Prostate gland (tissue), 2 donors: ENCODE measurements at regions not wholly inside any gene's neighbourhood (a gene's known extent, or its start where the extent isn't known, plus 50 kb on each side); places are given as distances from the start of the nearest gene placed in this dataset.
"Not testable (repeated sequence)": the region's sequence is repeated elsewhere in the genome, so short reads cannot be mapped to it uniquely, and the experiment has no call there.

Source experiments
- DNase-seq: peaks from one replicate; pipeline ENCODE4 v3.0.0-alpha.2; 2019; ENCODE audit warnings: low spot score
- H3K27ac ChIP-seq, 2 donors: fragments of 200-600 bp; sonication (generic); 2 replicates each; pipeline ENCODE4 v1.5.1; 2017 to 2019
- H3K27me3 ChIP-seq: fragments of 200-600 bp; sonication (generic); replicated peaks from 2 replicates; pipeline ENCODE4 v1.5.1; 2019; ENCODE audit not compliant: insufficient read depth
- H3K36me3 ChIP-seq, 2 donors: fragments of 200-600 bp; sonication (generic); 1 replicate in 1 of 2; 2 replicates in 1 of 2; pipeline versions ENCODE4 v1.5.1 to v1.8.1; 2017 to 2019
- H3K4me1 ChIP-seq: fragments of 200-600 bp; sonication (generic); replicated peaks from 2 replicates; pipeline ENCODE4 v1.5.1; 2019
- H3K4me3 ChIP-seq, 2 donors: fragments of 200-600 bp; sonication (generic); 2 replicates each; pipeline ENCODE4 v1.5.1; 2017 to 2019
- H3K9me3 ChIP-seq: fragments of 200-600 bp; sonication (generic); 2 replicates; pipeline ENCODE4 v1.5.1; 2017
- CTCF ChIP-seq, 4 experiments: fragments of 200-600 bp in 2 of 4; fragments of 450-650 bp in 2 of 4; sonication (generic) in 2 of 4; IDR thresholded peaks; 1 replicate in 3 of 4; 2 replicates in 1 of 4; pipeline ENCODE4 v1.5.1; 2016 to 2019; ENCODE audit warnings: antibody characterized with exemption in 4 of 4, mild to moderate bottlenecking in 2 of 4, moderate library complexity in 2 of 4
- POLR2A ChIP-seq: fragments of 450-650 bp; IDR thresholded peaks from one replicate; pipeline ENCODE4 v1.6.1; 2016; ENCODE audit warnings: antibody characterized with exemption, mild to moderate bottlenecking
- POLR2AphosphoS5 ChIP-seq: sonication (generic); formaldehyde crosslinking; IDR thresholded peaks from one replicate; pipeline ENCODE4 v1.6.1; 2017; ENCODE audit warnings: antibody characterized with exemption
- WGBS: methylation state at CpG from one replicate; pipeline ENCODE4 v1.1.5; 2018; 5-methylcytosine and 5-hydroxymethylcytosine counted together
- intact Hi-C: fragments of 100-400 bp; cut with DNase I; formaldehyde crosslinking; loops from one replicate; pipeline ENCODE4 v1.14.2; 2022

GRCh38 chr1:2851918-2852317, 50.4 kb upstream of the TTC34 start:
- H3K4me1 ChIP-seq, H3K4me3 ChIP-seq, DNase-seq, H3K27me3 ChIP-seq, H3K9me3 ChIP-seq, intact Hi-C loops, H3K27ac ChIP-seq, H3K36me3 ChIP-seq: not testable (repeated sequence)
- WGBS: 98% methylated on average over 12 of the region's 12 CpGs

GRCh38 chr1:2853711-2854110, 52.2 kb upstream of the TTC34 start:
- intact Hi-C loops: no loop called here
- H3K27me3 ChIP-seq: peaks cover 16% of the 10 kb centered on the region

GRCh38 chr1:2854151-2854550, 52.7 kb upstream of the TTC34 start:
- H3K27me3 ChIP-seq: peaks cover 13% of the 10 kb centered on the region

More at GRCh38 chr1:2853711-2854110, 52.2 kb upstream of the TTC34 start:
- Histone ChIP-seq H3K36me3 (no peaks in the 10 kb centered on the region), H3K27ac (no peak overlapping the region), H3K4me3 (no peak overlapping the region), H3K4me1 (no peaks in the 10 kb centered on the region), H3K9me3 (no peaks in the 10 kb centered on the region)
- TF ChIP-seq POLR2AphosphoS5: no peak
- 81% methylated on average over 9 of the region's 9 CpGs for WGBS
- no peak for DNase-seq

GRCh38 chr1:2854611-2855010, 53.1 kb upstream of the TTC34 start:
- H3K9me3 ChIP-seq: no peaks in the 10 kb centered on the region
- 72% methylated on average over 11 of the region's 11 CpGs for WGBS
- H3K27ac ChIP-seq: no peak overlapping the region
- H3K27me3 ChIP-seq: peaks cover 13% of the 10 kb centered on the region
- DNase-seq: no peak
- no peak overlapping the region for H3K4me3 ChIP-seq
- no peak for TF ChIP-seq POLR2A
- no peak for TF ChIP-seq CTCF (IDR thresholded peaks at IDR 0.05)
- no peak for TF ChIP-seq POLR2AphosphoS5
- H3K36me3 ChIP-seq: no peaks in the 10 kb centered on the region
- no peaks in the 10 kb centered on the region for H3K4me1 ChIP-seq
- intact Hi-C loops: no loop called here

More at GRCh38 chr1:2854151-2854550, 52.7 kb upstream of the TTC34 start:
- 91% methylated on average over 13 of the region's 13 CpGs for WGBS
- no peaks in the 10 kb centered on the region for H3K36me3 ChIP-seq
- TF ChIP-seq POLR2AphosphoS5 (no peak), CTCF (IDR thresholded peaks at IDR 0.05) (no peak), POLR2A (no peak)
- H3K9me3 ChIP-seq: no peaks in the 10 kb centered on the region
- H3K4me3 ChIP-seq: no peak overlapping the region
- no peak overlapping the region for H3K27ac ChIP-seq
- H3K4me1 ChIP-seq: no peaks in the 10 kb centered on the region
- no peak for DNase-seq
- intact Hi-C loops: no loop called here

GRCh38 chr1:2855206-2856065, 53.9 kb upstream of the TTC34 start:
- intact Hi-C loops: no loop called here
- no peaks in the 10 kb centered on the region for H3K9me3 ChIP-seq
- TF ChIP-seq POLR2A (no peak), CTCF (IDR thresholded peaks at IDR 0.05) (no peak), POLR2AphosphoS5 (peak; percentile 46)
- 35% methylated on average over 57 of the region's 57 CpGs for WGBS
- no peaks in the 10 kb centered on the region for H3K36me3 ChIP-seq
- H3K4me3 ChIP-seq: no peak overlapping the region
- H3K4me1 ChIP-seq: no peaks in the 10 kb centered on the region
- H3K27me3 ChIP-seq: peaks cover 13% of the 10 kb centered on the region
- no peak overlapping the region for H3K27ac ChIP-seq
- DNase-seq: peak; percentile 12

- Histone ChIP-seq H3K4me3 (no peak overlapping the region), H3K27me3 (peaks cover 13% of the 10 kb centered on the region), H3K36me3 (no peaks in the 10 kb centered on the region), H3K27ac (no peak overlapping the region), H3K9me3 (no peaks in the 10 kb centered on the region), H3K4me1 (no peaks in the 10 kb centered on the region)
- intact Hi-C loops: no loop called here
- TF ChIP-seq POLR2A: no peak
- no peak for TF ChIP-seq POLR2AphosphoS5
- no peak for TF ChIP-seq CTCF (IDR thresholded peaks at IDR 0.05)
- no peak for DNase-seq
- WGBS: 78% methylated on average over 12 of the region's 13 CpGs
Measured at GRCh38 chr1:2856066-2856390, 54.5 kb upstream of the TTC34 start.
